ENCODE measurements at regions not wholly inside any gene's neighbourhood (a gene's known extent, or its start where the extent isn't known, plus 50 kb on each side); places are given as distances from the start of the nearest gene placed in this dataset.

GRCh38 chr17:12287953-12288352 lies 267.3 kb downstream of the MAP2K4 start:
- Histone ChIP-seq H3K27ac (ENCODE audit: low read depth, low read length) (no peak overlapping the region), H3K4me3 (ENCODE audit: low read depth, low read length) (no peak overlapping the region), H3K4me1 (ENCODE audit: control insufficient read depth, insufficient read depth, low read length, unreplicated experiment) (no peaks in the 10 kb centered on the region), H3K27me3 (ENCODE audit: insufficient read depth, low read length) (no peaks in the 10 kb centered on the region), H3K79me2 (ENCODE audit: control insufficient read depth, insufficient read depth, low read length, unreplicated experiment) (no peaks in the 10 kb centered on the region), H3K36me3 (ENCODE audit: insufficient read depth, low read length) (no peaks in the 10 kb centered on the region), H2AFZ (ENCODE audit: low read length, unreplicated experiment) (no peak overlapping the region)

- Histone ChIP-seq H3K4me3 (ENCODE audit: low read depth, low read length) (no peak overlapping the region), H3K36me3 (ENCODE audit: insufficient read depth, low read length) (no peaks in the 10 kb centered on the region), H3K27me3 (ENCODE audit: insufficient read depth, low read length) (no peaks in the 10 kb centered on the region), H3K27ac (ENCODE audit: low read depth, low read length) (no peak overlapping the region), H2AFZ (ENCODE audit: low read length, unreplicated experiment) (no peak overlapping the region), H3K4me1 (ENCODE audit: control insufficient read depth, insufficient read depth, low read length, unreplicated experiment) (no peaks in the 10 kb centered on the region), H3K79me2 (ENCODE audit: control insufficient read depth, insufficient read depth, low read length, unreplicated experiment) (no peaks in the 10 kb centered on the region)
These were observed 269.5 kb downstream of the MAP2K4 start for GRCh38 chr17:12290207-12290606.

GRCh38 chr17:12296209-12296625 lies 275.5 kb downstream of the MAP2K4 start:
- Histone ChIP-seq H3K79me2 (ENCODE audit: control insufficient read depth, insufficient read depth, low read length, unreplicated experiment) (no peaks in the 10 kb centered on the region), H3K27me3 (ENCODE audit: insufficient read depth, low read length) (no peaks in the 10 kb centered on the region), H3K27ac (ENCODE audit: low read depth, low read length) (no peak overlapping the region), H3K36me3 (ENCODE audit: insufficient read depth, low read length) (no peaks in the 10 kb centered on the region), H3K4me3 (ENCODE audit: low read depth, low read length) (no peak overlapping the region), H3K4me1 (ENCODE audit: control insufficient read depth, insufficient read depth, low read length, unreplicated experiment) (no peaks in the 10 kb centered on the region), H2AFZ (ENCODE audit: low read length, unreplicated experiment) (no peak overlapping the region)

- Histone ChIP-seq H3K79me2 (ENCODE audit: control insufficient read depth, insufficient read depth, low read length, unreplicated experiment) (no peaks in the 10 kb centered on the region), H3K4me1 (ENCODE audit: control insufficient read depth, insufficient read depth, low read length, unreplicated experiment) (no peaks in the 10 kb centered on the region), H3K27ac (ENCODE audit: low read depth, low read length) (no peak overlapping the region), H2AFZ (ENCODE audit: low read length, unreplicated experiment) (no peak overlapping the region), H3K27me3 (ENCODE audit: insufficient read depth, low read length) (no peaks in the 10 kb centered on the region), H3K4me3 (ENCODE audit: low read depth, low read length) (no peak overlapping the region), H3K36me3 (ENCODE audit: insufficient read depth, low read length) (no peaks in the 10 kb centered on the region)
These were observed 280.9 kb downstream of the MAP2K4 start for GRCh38 chr17:12301551-12301950.

- Histone ChIP-seq H3K27ac (ENCODE audit: low read depth, low read length) (no peak overlapping the region), H2AFZ (ENCODE audit: low read length, unreplicated experiment) (no peak overlapping the region), H3K4me3 (ENCODE audit: low read depth, low read length) (no peak overlapping the region), H3K79me2 (ENCODE audit: control insufficient read depth, insufficient read depth, low read length, unreplicated experiment) (no peaks in the 10 kb centered on the region), H3K36me3 (ENCODE audit: insufficient read depth, low read length) (no peaks in the 10 kb centered on the region), H3K4me1 (ENCODE audit: control insufficient read depth, insufficient read depth, low read length, unreplicated experiment) (no peaks in the 10 kb centered on the region), H3K27me3 (ENCODE audit: insufficient read depth, low read length) (no peaks in the 10 kb centered on the region)
These were observed 282.0 kb downstream of the MAP2K4 start for GRCh38 chr17:12302711-12303110.

- H3K4me3 ChIP-seq (ENCODE audit: low read depth, low read length) = no peak overlapping the region
- no peaks in the 10 kb centered on the region for H3K4me1 ChIP-seq (ENCODE audit: control insufficient read depth, insufficient read depth, low read length, unreplicated experiment)
- no peak overlapping the region for H2AFZ ChIP-seq (ENCODE audit: low read length, unreplicated experiment)
- H3K27ac ChIP-seq (ENCODE audit: low read depth, low read length) = no peak overlapping the region
- H3K27me3 ChIP-seq (ENCODE audit: insufficient read depth, low read length) = no peaks in the 10 kb centered on the region
- H3K79me2 ChIP-seq (ENCODE audit: control insufficient read depth, insufficient read depth, low read length, unreplicated experiment) = no peaks in the 10 kb centered on the region
- no peaks in the 10 kb centered on the region for H3K36me3 ChIP-seq (ENCODE audit: insufficient read depth, low read length)
These were observed 290.1 kb downstream of the MAP2K4 start for GRCh38 chr17:12310811-12311210.

- no peak overlapping the region for H3K27ac ChIP-seq (ENCODE audit: low read depth, low read length)
- H2AFZ ChIP-seq (ENCODE audit: low read length, unreplicated experiment) = no peak overlapping the region
- H3K4me3 ChIP-seq (ENCODE audit: low read depth, low read length) = no peak overlapping the region
- H3K4me1 ChIP-seq (ENCODE audit: control insufficient read depth, insufficient read depth, low read length, unreplicated experiment) = no peaks in the 10 kb centered on the region
- no peaks in the 10 kb centered on the region for H3K36me3 ChIP-seq (ENCODE audit: insufficient read depth, low read length)
- H3K27me3 ChIP-seq (ENCODE audit: insufficient read depth, low read length) = no peaks in the 10 kb centered on the region
- no peaks in the 10 kb centered on the region for H3K79me2 ChIP-seq (ENCODE audit: control insufficient read depth, insufficient read depth, low read length, unreplicated experiment)
These were observed 292.0 kb downstream of the MAP2K4 start for GRCh38 chr17:12312692-12313091.

- H3K36me3 ChIP-seq (ENCODE audit: insufficient read depth, low read length) = no peaks in the 10 kb centered on the region
- no peaks in the 10 kb centered on the region for H3K79me2 ChIP-seq (ENCODE audit: control insufficient read depth, insufficient read depth, low read length, unreplicated experiment)
- no peak overlapping the region for H3K4me3 ChIP-seq (ENCODE audit: low read depth, low read length)
- H2AFZ ChIP-seq (ENCODE audit: low read length, unreplicated experiment) = no peak overlapping the region
- no peak overlapping the region for H3K27ac ChIP-seq (ENCODE audit: low read depth, low read length)
- no peaks in the 10 kb centered on the region for H3K4me1 ChIP-seq (ENCODE audit: control insufficient read depth, insufficient read depth, low read length, unreplicated experiment)
- H3K27me3 ChIP-seq (ENCODE audit: insufficient read depth, low read length) = no peaks in the 10 kb centered on the region
These were observed 293.1 kb downstream of the MAP2K4 start for GRCh38 chr17:12313786-12314185.

GRCh38 chr17:12316021-12316420 lies 295.3 kb downstream of the MAP2K4 start:
- Histone ChIP-seq H3K27me3 (ENCODE audit: insufficient read depth, low read length) (no peaks in the 10 kb centered on the region), H3K36me3 (ENCODE audit: insufficient read depth, low read length) (no peaks in the 10 kb centered on the region), H2AFZ (ENCODE audit: low read length, unreplicated experiment) (no peak overlapping the region), H3K79me2 (ENCODE audit: control insufficient read depth, insufficient read depth, low read length, unreplicated experiment) (no peaks in the 10 kb centered on the region), H3K4me1 (ENCODE audit: control insufficient read depth, insufficient read depth, low read length, unreplicated experiment) (no peaks in the 10 kb centered on the region), H3K4me3 (ENCODE audit: low read depth, low read length) (no peak overlapping the region), H3K27ac (ENCODE audit: low read depth, low read length) (no peak overlapping the region)

- H3K36me3 ChIP-seq (ENCODE audit: insufficient read depth, low read length) = no peaks in the 10 kb centered on the region
- H3K27me3 ChIP-seq (ENCODE audit: insufficient read depth, low read length) = no peaks in the 10 kb centered on the region
- no peak overlapping the region for H2AFZ ChIP-seq (ENCODE audit: low read length, unreplicated experiment)
- H3K4me3 ChIP-seq (ENCODE audit: low read depth, low read length) = no peak overlapping the region
- no peak overlapping the region for H3K27ac ChIP-seq (ENCODE audit: low read depth, low read length)
- H3K4me1 ChIP-seq (ENCODE audit: control insufficient read depth, insufficient read depth, low read length, unreplicated experiment) = no peaks in the 10 kb centered on the region
- no peaks in the 10 kb centered on the region for H3K79me2 ChIP-seq (ENCODE audit: control insufficient read depth, insufficient read depth, low read length, unreplicated experiment)
These were observed 298.0 kb downstream of the MAP2K4 start for GRCh38 chr17:12318571-12319266.

- Histone ChIP-seq H3K27me3 (ENCODE audit: insufficient read depth, low read length) (no peaks in the 10 kb centered on the region), H3K27ac (ENCODE audit: low read depth, low read length) (no peak overlapping the region), H3K79me2 (ENCODE audit: control insufficient read depth, insufficient read depth, low read length, unreplicated experiment) (no peaks in the 10 kb centered on the region), H2AFZ (ENCODE audit: low read length, unreplicated experiment) (no peak overlapping the region), H3K4me1 (ENCODE audit: control insufficient read depth, insufficient read depth, low read length, unreplicated experiment) (no peaks in the 10 kb centered on the region), H3K4me3 (ENCODE audit: low read depth, low read length) (no peak overlapping the region), H3K36me3 (ENCODE audit: insufficient read depth, low read length) (no peaks in the 10 kb centered on the region)
These were observed 299.6 kb downstream of the MAP2K4 start for GRCh38 chr17:12320286-12320685.

All from ACC112 (cell line).